GM19395 (cell line): ENCODE measurements at regions not wholly inside any gene's neighbourhood (a gene's known extent, or its start where the extent isn't known, plus 50 kb on each side); places are given as distances from the start of the nearest gene placed in this dataset.
"Not testable (repeated sequence)": the region's sequence is repeated elsewhere in the genome, so short reads cannot be mapped to it uniquely, and the experiment has no call there.

Source experiments
- ATAC-seq: cut with Tn5 transposase; IDR thresholded peaks from one replicate; pipeline ENCODE4 v1.9.1; 2021; ENCODE audit warnings: mild to moderate bottlenecking, moderate library complexity; ENCODE audit not compliant: unreplicated experiment

DNA sequence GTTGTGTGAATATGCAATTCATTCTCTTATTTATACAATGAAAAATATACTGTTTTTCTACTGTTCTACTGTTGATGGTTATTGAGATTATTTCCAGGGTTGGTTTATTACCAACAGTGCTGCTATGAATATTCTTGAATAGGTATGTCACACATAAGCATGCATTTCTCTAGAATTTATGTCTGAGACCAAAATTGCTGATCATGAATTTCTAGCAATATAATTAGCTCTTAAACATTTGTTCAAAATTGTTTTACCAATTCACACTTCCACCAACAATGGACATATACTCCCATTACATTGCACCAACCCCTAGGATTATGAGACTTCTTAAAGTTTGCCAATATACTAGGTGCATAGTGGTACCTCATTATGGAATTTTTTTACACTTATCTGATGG lies 164.1 kb upstream of the KCNQ5 start:
- no peak for ATAC-seq

GRCh38 chr6:72458521-72458920 lies 163.3 kb upstream of the KCNQ5 start:
- ATAC-seq: no peak

DNA sequence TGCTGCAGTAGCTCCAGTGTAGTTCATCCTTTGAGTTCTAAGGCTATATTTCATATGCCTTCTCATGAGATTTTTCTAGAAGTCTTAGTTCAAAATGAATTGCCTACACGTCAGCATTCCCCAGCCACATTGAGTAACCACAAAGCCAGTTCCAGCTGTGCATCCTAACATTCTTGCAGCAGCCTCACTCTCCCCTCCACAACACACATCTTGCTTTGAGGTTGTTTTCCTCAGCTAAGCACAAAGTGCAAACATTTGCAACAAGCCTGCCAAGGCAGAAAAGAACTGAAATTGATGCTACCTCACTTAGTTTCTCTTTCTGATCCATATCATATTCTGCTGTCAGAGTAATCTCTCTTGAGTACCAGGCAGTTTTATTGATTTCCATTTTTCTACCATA lies 160.7 kb upstream of the KCNQ5 start:
- ATAC-seq: no peak

DNA sequence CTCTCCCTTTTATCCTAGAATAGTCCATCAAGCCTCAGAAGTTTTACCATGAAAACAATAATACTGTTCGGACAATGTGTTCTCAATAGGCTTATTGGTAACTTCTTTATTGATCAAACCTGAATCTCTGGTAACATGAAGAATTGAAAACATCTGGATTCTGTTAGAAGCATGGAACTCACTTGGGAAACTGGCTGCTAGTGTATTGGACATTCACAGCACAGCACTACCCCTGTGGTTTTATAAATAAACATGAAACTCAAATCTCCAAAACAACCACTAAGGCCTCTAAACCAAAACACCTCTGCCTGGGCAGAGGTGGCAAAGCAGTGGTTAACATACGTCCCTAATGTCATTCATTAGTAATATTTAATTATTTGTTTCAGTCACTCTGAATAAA lies 157.6 kb upstream of the KCNQ5 start:
- ATAC-seq: no peak

- ATAC-seq: no peak
These were observed 156.8 kb upstream of the KCNQ5 start for GRCh38 chr6:72464791-72465691.

DNA sequence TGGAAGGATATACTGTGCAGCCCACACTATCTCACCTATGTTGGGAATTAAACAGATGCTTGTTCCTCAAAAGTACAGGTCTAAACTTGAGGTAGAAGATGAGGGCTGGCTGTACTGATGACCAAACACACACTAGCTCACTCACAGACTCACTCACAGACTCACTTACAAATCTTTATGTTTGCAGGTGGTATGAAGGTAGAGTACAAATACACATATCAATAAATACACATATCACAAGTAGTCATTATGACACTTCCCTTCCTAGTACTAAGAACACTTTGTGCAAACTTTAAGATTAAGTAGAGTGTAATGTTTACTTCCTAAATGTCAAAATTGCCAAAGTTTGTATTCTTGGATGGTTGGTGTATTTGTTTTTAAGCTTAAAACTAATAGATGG lies 155.4 kb upstream of the KCNQ5 start:
- no peak for ATAC-seq

GRCh38 chr6:72466971-72467566 lies 154.8 kb upstream of the KCNQ5 start:
- ATAC-seq: no peak

DNA sequence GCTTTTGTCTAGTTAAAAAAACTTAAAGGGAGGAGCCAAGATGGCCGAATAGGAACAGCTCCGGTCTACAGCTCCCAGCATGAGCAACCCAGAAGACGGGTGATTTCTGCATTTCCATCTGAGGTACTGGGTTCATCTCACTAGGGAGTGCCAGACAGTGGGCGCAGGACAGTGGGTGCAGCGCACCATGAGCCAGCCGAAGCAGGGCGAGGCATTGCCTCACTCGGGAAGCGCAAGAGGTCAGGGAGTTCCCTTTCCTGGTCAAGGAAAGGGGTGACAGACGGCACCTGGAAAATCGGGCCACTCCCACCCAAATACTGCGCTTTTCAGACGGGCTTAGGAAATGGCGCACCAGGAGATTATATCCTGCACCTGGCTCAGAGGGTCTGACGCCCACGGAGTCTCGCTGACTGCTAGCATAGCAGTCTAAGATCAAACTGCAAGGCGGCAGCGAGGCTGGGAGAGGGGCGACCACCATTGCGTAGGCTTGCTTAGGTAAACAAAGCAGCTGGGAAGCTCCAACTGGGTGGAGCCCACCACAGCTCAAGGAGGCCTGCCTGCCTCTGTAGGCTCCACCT lies 152.4 kb upstream of the KCNQ5 start:
- not testable (repeated sequence) for ATAC-seq

DNA sequence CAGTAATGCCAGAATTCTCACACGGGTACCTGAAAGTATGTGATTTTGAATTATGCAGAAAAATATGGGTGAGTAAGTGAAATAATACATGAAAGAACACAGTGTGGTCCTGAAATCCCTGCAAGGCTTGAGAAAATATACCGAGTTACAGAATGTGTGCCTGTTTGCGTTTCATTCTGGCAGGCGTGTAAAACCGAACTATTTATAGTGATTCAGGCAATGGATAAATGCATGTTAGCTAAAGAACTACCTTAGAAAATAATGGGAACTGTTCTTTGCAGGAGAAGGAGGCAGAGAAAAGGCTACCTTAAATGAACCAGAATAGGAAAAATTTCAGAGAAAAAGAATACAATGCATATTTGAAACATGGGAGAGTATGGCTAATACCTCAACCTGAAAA lies 145.8 kb upstream of the KCNQ5 start:
- ATAC-seq: no peak

GRCh38 chr6:72476646-72477045 lies 145.2 kb upstream of the KCNQ5 start:
- ATAC-seq: no peak

- no peak for ATAC-seq
These were observed 126.4 kb upstream of the KCNQ5 start for GRCh38 chr6:72495441-72495840.

GRCh38 chr6:72497186-72497585 lies 124.7 kb upstream of the KCNQ5 start:
- no peak for ATAC-seq

- no peak for ATAC-seq
These were observed 121.2 kb upstream of the KCNQ5 start for GRCh38 chr6:72500669-72501068.

GRCh38 chr6:72504406-72504805 lies 117.5 kb upstream of the KCNQ5 start:
- no peak for ATAC-seq

GRCh38 chr6:72505446-72505845 lies 116.4 kb upstream of the KCNQ5 start:
- ATAC-seq: no peak

GRCh38 chr6:72519871-72520270 lies 102.0 kb upstream of the KCNQ5 start:
- ATAC-seq: no peak

DNA sequence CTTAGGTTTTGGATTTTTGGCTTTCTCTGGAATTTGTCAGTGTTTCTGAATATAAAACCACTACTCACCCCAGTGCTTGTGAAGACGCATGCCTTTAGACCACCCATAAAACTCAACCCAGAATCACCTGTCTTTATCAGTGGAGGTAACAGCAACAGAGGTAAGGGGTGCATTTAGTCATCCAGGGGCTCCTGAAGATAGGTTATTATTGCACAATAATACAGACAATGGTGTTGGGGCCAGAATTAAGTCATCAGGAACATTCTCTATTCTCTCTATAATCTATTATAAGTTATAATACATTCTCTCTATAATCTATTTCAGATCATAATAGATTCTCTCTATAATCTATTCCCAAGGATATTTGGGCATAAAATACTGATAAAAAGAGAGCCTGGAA lies 100.2 kb upstream of the KCNQ5 start:
- ATAC-seq: no peak

GRCh38 chr6:72522735-72523141 lies 99.1 kb upstream of the KCNQ5 start:
- peak; percentile 55 for ATAC-seq

DNA sequence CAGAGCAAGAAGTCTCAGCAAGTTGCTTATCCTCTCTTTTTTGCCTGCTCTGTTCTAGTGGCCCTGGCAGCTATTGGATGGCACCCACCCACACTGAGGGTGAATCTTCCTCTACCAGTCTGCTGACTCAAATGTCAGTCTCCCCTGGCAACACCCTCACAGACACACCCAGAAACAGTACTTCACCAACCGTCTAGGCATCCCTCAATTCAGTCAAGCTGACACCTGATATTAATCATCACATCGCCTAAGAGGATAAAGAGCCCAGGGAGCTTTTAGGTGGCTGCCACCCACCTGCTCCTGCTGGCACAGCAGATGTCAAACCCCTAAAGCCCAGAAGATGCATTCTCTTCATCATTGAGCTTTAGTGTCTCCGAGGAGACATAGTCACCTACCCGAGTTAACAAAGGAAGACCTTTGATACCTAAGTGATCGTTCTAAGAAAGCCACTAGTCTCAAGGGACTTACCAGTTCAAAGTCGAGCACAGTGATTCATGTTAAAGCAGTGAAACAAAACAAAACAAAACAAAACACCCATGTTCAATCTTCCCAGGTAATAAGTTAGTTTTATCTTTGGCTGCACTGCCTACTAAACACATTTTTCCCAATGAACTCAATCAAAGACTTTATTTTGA lies 97.7 kb upstream of the KCNQ5 start:
- no peak for ATAC-seq

DNA sequence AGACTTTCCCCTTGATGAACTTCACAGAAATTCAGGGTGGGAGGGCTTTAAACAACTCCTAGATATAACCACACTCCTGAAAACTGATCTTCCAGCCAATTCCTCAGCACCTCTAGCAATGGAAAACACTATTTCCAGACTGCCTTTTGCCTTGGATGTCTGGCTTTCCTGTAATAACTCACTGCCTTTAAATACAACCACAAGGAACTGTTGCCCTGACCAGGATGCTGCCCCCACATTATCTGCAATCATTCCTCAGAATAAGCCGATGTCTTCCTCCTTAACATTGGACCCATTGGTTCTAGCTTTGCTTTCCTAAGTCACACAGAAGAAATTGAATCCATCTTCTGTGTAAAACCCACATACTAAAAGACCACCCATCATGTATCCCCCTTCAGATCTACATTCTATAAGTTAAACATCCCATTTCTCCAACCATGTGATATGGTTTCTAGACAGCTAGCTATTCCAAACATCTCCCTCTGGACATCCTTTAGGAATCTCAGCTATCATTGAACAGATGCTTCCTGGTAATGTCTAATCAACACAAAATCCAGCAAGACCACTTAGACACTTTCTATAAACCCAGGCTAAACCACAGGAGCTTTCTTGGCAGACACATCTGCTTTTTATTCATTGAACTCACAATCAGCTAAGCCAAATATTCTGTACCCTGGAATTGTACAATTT lies 95.9 kb upstream of the KCNQ5 start:
- ATAC-seq: no peak

DNA sequence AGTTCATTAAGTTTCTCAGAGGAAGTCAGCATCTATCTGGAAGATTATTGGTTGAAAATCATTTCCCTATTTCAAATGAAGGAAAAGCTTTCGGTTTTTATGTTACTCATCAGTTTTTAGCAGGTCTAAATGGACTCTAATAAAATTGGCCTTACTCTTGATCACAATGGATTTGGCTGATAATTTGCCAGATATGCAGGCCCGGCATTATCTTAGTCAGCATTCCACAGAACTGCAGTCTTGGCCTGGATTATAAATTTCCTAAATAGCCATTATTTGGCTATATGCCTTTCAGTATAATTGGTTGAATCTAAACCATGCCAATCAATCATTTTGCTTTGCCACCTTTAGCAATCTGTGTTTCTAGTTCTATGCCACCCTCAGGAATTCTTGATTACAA lies 91.7 kb upstream of the KCNQ5 start:
- ATAC-seq: no peak
